GM19467 (cell line): ENCODE measurements at regions not wholly inside any gene's neighbourhood (a gene's known extent, or its start where the extent isn't known, plus 50 kb on each side); places are given as distances from the start of the nearest gene placed in this dataset.

Source experiments
- ATAC-seq: cut with Tn5 transposase; IDR thresholded peaks from one replicate; pipeline ENCODE4 v1.9.1; 2021; ENCODE audit warnings: mild to moderate bottlenecking, moderate library complexity; ENCODE audit not compliant: unreplicated experiment

GRCh38 chr7:81533426-81533825 lies 236.4 kb downstream of the HGF start:
- no peak for ATAC-seq

- no peak for ATAC-seq
These were observed 240.1 kb downstream of the HGF start for GRCh38 chr7:81529785-81530184.

DNA sequence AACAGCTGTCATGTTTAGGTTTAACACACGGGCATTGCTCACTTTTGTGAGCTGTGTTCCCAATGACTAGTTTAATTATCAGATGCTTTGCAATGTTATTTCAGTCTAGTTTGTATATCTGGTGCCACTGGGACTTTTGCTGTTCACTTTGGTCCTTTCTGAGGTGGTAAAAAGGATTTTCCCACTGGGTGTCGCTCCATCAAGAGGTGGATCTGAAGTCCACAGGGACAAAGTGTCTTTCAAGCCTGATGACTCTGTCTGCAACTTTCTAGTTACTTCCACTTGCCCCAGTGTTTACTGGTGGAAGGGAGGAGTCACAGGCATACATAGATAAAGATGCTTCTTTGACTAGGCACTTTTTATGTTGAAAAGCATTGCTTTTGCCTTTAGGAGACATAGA lies 242.2 kb downstream of the HGF start:
- ATAC-seq: no peak

- no peak for ATAC-seq
These were observed 242.9 kb downstream of the HGF start for GRCh38 chr7:81526971-81527370.

DNA sequence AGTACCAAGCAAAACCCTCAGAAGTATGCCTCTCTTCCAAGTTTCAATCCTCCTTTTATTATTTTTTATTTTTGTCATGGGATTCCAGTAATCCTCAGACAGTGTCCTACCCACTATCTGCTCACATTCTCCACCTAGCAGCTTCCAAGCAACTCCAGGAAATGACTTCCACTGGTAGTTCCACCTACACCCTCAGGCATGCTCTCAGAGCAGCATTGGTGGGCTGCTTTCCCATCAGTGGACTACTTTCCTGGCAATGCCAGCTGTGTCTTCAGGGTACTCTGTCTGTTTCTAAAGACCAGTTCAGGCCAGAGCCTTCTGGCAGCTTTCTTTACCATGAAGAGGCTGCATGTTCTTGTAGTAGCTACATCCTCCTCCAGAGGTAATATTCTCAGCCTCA lies 244.0 kb downstream of the HGF start:
- ATAC-seq: no peak

DNA sequence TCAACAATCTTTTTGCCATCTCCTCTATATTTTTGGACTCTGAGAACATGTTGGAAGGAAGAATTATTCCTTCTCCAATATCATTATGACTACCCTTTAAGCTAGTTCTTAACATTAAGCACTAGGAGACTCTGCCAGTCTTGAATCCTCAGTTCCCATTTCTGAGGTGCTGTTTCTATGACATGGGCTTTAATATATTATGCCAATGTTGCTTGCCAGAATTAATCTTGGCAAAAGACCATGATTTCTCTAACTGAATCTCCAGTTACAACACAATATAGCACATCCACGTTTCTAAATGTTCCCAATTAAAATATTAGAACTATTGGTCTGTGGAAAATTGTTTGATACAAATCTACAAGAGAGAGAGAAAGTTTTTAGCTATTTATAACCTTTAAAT lies 250.0 kb downstream of the HGF start:
- no peak for ATAC-seq

DNA sequence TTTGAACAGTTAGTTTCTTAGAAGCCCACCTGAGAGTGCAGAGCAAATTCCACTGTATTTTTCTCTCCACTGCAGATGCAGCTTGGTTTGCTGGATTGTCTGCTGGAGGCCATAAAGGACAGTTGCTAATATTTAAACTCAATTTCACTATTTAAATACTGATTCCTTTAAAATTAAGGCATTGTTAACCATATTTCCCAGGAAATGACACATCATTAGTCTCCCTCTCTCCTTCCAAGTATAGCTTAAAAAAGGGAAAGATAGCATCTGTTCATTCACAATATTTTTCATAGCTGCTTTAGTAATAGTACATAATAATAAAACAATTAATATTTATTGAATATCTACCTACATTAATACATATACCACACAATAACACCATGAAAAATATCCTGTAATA lies 252.9 kb downstream of the HGF start:
- ATAC-seq: no peak

- ATAC-seq: no peak
These were observed 254.8 kb downstream of the HGF start for GRCh38 chr7:81515009-81515408.

DNA sequence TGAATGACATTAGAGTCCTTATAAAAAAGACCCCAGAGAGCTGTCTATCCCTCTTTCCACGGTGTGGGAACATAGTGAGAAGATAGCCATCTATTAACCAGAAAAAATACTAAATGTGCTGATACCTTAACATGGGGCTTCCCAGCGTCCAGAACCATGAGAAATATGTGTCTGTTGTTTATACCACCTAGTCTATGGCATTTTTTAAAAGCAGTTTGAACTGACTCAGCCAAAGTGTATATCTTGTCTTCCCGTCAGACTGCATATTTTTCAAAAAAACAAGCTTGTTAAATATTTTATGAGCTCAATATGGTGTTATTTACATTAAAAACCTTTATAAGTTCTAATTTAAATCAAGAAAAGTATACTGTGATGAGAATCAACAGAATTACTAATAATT lies 255.3 kb downstream of the HGF start:
- ATAC-seq: no peak

GRCh38 chr7:81510122-81510521 lies 259.7 kb downstream of the HGF start:
- no peak for ATAC-seq

DNA sequence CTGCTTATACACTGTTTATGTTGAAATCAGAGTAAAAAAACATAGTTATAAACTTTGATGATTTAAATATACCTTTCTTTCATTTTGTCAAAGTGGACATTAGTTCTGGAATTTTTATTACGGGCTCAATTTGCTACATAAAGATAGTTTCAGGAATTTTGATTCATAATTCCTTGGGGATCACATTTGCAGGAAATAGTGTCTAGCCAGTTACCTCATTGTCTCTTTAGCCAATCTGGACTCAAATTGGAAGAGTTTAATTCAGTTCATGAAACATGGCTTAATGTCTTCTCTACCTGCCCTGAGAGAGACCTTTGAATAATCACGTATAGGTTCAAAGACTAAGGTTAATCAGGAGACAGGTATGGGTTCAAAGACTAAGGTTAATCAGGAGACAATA lies 262.6 kb downstream of the HGF start:
- no peak for ATAC-seq

- ATAC-seq: no peak
These were observed 263.2 kb downstream of the HGF start for GRCh38 chr7:81506609-81507008.

- ATAC-seq: no peak
These were observed 266.1 kb downstream of the HGF start for GRCh38 chr7:81503771-81504170.

DNA sequence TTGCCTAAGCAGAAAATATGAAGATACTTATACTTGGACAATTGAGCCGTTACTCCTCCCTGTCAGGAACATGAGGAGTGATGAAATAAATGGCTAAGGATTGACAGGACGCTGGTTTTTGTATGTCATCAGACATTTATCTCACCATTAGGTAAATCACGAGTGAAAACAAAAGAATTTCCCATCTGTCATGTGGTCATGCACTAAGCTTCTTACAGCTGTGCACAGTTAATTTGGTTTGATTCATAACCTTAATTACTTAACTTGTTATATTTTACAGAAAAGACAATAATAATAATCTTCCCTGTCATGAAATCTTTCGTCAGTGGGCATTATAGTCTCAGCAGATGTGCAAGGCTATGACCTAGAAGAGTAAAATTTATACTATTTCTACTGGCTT lies 266.5 kb downstream of the HGF start:
- no peak for ATAC-seq

DNA sequence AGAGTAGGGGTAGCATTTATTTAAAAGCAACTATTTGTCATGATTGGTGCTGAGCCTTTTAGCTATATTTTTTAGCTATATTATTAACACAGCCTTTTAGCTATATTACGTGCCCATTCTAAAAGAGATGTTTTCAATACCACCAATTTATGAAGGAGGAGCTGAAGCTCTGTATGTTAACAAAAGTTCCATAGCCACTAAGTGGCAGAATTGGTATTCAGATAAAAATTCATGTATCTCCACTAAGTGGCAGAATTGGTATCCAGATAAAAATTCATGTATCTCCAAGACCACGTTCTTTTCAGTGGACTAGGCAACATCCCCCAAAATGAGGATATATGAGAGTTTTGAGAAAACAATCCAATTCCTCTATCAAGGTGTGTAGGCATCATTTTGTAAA lies 268.6 kb downstream of the HGF start:
- no peak for ATAC-seq

GRCh38 chr7:81500631-81501030 lies 269.2 kb downstream of the HGF start:
- ATAC-seq: no peak

DNA sequence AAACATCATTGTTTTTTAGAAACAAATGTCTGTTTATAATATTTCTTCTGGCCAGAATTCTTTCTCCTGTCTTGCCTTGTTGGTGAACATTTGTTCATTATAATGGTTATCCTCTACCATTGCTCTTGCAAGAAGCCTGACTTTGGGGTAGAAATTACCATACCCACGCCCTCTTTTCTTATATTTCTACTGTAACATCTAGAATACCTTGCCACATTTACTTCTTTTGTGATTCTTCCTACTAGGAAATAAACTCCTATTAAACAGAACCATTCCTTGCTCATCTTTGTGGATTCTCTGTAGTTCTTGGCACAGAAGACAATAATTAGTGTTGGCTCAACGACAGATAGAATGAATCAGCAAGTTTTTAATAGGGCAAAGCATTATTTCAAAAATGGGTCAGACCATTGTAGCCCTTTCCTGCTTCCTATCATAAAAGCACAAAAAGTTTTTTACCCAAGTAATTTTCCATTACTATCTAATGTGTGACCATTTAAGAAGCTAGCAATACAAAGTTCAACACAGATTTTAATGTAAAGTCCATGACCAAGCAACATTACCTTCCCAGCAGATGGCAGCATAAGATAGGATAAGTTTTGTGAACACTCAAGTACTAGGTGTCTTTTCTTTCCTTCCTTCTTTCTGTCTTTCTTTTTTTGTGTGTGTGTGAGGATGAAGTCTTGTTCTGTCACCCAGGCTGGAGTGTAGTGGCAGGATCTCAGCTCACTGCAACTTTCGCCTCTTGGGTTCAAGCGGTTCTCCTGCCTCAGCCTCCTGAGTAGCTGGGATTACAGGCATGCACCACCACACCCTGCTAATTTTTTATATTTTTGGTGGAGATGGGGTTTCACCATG lies 270.4 kb downstream of the HGF start:
- no peak for ATAC-seq

DNA sequence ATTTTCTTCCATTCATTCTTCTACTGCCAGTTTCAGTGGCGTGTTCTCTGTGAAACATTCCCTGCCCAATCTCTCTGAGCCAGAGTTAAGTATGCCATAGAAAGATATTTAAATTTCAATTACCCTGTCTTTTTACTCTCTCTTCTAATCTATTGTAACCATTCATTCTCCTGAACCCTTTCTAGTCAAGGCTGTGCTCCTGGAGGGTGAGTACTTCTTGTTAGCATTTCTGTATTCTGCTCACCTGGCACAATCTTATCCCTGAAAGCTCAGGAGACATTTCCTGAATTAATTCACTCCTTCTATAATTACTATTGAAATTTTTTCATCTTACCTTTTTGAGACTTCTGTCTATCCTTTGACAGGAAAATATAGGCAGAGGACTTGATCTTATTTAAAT lies 271.7 kb downstream of the HGF start:
- ATAC-seq: no peak

DNA sequence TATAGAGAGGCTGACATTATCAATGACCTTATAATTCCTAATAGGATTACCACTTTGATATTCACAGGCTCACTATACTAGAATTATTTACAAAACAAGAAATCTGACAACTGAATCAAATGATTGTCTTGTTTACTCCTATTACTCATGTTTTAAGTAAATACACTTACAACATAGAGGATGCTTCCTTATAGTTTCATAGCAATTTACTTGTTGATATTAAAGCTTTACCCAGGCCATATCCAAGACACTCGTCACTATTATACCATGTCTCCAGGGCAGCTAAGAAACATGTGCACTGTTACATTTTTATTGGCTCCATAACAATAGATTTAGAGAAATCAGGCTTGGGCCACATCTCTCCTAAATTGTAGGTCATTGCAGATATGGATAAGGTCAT lies 276.9 kb downstream of the HGF start:
- ATAC-seq: no peak

DNA sequence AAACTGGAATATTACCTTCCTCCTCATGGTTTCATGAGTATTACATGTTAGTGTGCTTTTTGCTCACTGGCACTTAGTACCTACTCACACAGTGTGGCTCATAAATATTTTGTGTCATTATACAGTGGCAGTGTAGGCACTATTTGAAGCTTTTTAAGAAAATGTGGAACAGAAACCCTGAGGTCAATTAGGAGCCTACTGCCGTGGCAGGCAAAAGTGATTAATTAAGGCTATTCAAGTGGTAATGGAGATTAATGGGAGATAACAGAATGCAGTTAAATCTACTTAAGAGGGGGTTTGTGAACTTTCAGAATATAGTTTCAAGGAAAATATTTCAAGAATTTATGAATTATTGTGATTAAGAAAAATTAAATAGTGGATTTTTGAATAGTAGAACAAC lies 277.6 kb downstream of the HGF start:
- no peak for ATAC-seq

GRCh38 chr7:81491573-81491972 lies 278.3 kb downstream of the HGF start:
- no peak for ATAC-seq

DNA sequence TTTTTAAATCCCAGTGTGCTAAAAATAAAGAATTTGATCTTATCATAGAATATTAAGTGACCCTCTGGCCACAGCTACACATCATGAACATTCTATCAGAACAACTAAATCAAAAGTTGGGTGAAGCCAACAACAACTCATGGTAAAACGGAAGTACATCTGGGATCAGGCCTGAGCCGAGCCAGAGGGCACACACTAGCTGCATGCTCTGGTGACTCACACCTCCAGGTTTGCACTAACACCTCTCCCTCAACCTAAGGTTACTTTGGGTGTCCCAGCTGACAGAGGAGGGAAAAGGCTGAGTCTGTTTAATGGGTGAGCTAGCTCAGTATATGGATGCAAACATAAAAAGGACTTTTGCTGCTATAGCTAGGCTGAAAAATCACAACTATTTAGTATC lies 281.6 kb downstream of the HGF start:
- ATAC-seq: no peak

DNA sequence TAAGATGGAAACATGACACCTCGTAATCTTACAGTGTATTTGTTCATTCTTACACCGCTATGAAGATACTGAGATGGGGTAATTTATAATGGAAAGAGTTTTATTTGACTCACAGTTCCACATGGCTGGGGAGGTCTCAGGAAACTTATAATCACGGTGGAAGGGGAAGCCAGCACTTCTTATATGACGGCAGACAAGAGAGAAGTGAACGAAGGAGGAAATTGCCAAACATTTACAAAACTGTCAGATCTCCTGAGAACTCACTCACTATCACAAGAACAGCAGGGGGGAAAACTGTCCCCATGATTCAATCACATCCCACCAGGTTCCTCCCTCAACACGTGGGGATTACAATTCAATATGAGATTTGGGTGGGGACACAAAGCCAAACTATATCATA lies 282.3 kb downstream of the HGF start:
- no peak for ATAC-seq
